OCI-LY3 (cell line): ENCODE measurements at regions not wholly inside any gene's neighbourhood (a gene's known extent, or its start where the extent isn't known, plus 50 kb on each side); places are given as distances from the start of the nearest gene placed in this dataset.

Experiments used
- EZH2phosphoT487 ChIP-seq: fragments of 200-600 bp; shearing (Covaris generic); IDR thresholded peaks from 2 replicates; pipeline ENCODE4 v1.6.1; 2018; ENCODE audit warnings: antibody characterized with exemption, mixed run types, low read depth
- TF ChIP-seq, protein P1 (sequence below): fragments of 200-600, 300-600 bp; sonication (generic); IDR thresholded peaks from 2 replicates; pipeline ENCODE4 v1.5.1; 2014; ENCODE audit warnings: antibody characterized with exemption, low read length, low read depth

DNA sequence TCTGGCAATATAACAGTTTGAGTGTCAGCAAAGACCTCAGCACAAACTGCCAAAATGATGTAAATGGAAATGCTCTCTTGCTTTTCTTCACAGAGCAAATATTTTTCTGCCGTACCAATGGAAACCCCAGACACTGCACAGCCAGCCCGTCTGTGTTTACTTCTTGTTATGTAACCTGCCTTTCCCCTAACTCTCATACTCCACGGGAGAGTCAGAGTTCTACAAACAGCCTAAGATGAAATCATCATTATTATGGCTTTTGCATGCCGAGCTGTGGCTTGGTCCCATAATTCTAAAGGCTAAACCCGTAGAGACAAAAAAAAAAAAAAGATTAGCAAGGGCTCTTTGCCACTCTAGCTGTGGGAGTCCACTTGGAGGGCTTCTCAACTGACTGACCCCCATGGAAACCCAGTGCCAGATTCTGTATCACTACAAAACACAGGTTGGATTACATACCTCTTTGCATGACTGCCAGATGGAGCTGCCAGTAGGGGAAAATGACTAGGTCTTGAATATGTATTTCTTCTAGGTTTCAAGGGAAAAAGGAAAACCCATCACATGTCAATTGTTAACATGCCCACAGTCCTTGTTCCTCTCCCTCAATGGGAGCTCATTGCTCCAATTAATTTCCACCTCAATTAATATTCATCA, 197.2 kb upstream of the CNKSR2 start:
- TF ChIP-seq EZH2phosphoT487, result no peak
- TF ChIP-seq, protein P1, sequence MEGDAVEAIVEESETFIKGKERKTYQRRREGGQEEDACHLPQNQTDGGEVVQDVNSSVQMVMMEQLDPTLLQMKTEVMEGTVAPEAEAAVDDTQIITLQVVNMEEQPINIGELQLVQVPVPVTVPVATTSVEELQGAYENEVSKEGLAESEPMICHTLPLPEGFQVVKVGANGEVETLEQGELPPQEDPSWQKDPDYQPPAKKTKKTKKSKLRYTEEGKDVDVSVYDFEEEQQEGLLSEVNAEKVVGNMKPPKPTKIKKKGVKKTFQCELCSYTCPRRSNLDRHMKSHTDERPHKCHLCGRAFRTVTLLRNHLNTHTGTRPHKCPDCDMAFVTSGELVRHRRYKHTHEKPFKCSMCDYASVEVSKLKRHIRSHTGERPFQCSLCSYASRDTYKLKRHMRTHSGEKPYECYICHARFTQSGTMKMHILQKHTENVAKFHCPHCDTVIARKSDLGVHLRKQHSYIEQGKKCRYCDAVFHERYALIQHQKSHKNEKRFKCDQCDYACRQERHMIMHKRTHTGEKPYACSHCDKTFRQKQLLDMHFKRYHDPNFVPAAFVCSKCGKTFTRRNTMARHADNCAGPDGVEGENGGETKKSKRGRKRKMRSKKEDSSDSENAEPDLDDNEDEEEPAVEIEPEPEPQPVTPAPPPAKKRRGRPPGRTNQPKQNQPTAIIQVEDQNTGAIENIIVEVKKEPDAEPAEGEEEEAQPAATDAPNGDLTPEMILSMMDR, result no peak
